ENCODE measurements at regions not wholly inside any gene's neighbourhood (a gene's known extent, or its start where the extent isn't known, plus 50 kb on each side); places are given as distances from the start of the nearest gene placed in this dataset.

GRCh38 chr4:119715490-119716445, 87.2 kb upstream of the PDE5A start:
- no peak for DNase-seq (ENCODE audit: low read depth)

DNA sequence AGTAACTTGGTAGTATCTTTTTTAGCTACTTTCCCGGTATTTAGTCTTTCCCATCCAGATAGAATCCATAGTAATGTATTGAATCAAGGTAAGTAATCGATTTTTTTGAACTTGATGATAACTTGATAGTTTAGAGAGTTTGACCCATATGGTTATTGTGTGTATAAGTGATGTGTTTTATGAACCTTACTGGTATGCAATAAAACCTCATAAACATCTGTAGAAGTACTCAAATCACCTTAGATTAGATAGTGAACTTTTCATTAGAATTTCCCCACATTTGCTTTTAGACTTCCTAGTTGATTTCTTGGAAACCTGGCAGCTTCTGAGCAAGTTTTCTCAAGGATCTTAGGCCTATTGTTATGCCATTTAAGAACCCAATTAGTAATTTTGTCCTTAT, 80.8 kb upstream of the PDE5A start:
- DNase-seq (ENCODE audit: low read depth): no peak

GRCh38 chr4:119707336-119707735, 78.7 kb upstream of the PDE5A start:
- no peak for DNase-seq (ENCODE audit: low read depth)

DNA sequence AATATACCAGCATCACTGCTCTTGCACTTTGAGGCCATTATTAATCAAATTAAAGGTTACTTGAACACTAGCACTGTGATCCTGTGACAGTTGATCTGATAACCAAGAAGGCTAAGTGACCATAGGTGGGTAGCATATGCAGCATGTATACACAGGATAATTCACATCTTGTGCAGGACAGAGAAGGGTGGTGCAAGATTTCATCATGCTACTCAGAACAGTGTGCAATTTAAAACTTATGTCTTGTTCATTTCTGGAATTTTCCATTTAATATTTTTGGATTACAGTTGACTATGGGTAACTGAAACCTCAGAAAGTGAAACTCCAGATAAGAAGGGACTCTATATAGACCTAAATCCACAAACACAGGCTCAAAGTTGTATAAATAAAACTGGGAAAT, 78.2 kb upstream of the PDE5A start:
- no peak for DNase-seq (ENCODE audit: low read depth)

- DNase-seq (ENCODE audit: low read depth): no peak
These were observed 69.3 kb upstream of the PDE5A start for GRCh38 chr4:119697887-119698393.

GRCh38 chr4:119696963-119697362, 68.4 kb upstream of the PDE5A start:
- DNase-seq (ENCODE audit: low read depth): no peak

GRCh38 chr4:119695216-119695615, 66.6 kb upstream of the PDE5A start:
- DNase-seq (ENCODE audit: low read depth): no peak

- DNase-seq (ENCODE audit: low read depth): no peak
These were observed 64.5 kb upstream of the PDE5A start for GRCh38 chr4:119693126-119693525.

- no peak for DNase-seq (ENCODE audit: low read depth)
These were observed 63.4 kb upstream of the PDE5A start for GRCh38 chr4:119692001-119692400.

DNA sequence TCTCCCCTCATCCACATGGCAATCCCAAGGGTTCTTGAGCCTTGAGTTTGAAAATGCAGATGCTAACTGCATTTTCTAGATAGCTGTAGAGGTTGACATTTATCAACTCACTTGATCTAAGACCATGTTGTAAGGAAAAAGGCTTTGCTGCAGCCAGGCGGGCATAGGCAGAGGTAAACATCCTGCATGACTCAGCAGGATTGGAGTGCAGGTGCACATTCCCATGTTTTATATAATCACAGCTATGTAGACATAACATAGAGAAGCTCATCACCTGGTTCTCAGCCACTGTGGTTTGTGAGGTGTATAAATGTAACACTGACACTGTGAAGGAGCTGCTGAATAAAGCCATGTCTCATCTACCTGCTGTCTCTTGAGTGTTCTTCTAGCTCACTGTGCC, 62.3 kb upstream of the PDE5A start:
- no peak for DNase-seq (ENCODE audit: low read depth)

DNA sequence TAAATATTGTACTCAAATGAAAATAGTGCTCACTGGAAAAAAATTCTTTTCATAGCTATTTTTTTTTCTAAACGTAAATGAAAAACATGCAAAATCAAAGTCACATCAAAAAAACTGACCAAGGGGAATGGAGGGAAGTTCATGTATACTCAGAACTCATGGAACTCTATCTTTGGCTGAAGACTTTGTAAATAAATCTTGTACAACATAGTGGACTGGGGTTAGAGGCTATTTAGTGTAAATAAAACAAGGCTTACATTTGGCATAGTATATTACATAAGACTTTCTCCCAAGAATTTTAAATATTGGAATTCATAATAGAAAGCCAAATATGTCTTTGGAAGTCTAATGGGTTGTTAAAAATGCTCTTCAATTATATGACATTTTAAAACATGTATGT, 59.8 kb upstream of the PDE5A start:
- no peak for DNase-seq (ENCODE audit: low read depth)

DNA sequence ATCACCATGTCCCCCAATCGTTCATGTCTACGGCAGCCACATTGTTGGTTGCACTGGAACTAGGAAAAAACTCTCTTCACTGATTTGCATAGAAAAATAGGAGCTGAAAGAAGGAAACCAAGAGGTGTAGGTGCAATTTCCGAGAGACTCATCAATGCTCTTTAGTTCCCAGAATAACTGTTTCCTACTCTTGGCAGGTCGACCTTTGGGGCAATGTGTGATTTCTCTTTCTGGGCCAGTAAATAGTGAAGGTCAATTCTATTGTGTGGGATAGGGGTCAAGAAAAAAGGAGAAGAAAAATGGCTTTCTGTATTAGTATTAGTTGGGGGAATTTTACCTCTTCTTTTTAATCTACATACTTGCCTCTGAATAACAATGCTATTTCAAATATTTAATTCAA, 55.9 kb upstream of the PDE5A start:
- no peak for DNase-seq (ENCODE audit: low read depth)

DNA sequence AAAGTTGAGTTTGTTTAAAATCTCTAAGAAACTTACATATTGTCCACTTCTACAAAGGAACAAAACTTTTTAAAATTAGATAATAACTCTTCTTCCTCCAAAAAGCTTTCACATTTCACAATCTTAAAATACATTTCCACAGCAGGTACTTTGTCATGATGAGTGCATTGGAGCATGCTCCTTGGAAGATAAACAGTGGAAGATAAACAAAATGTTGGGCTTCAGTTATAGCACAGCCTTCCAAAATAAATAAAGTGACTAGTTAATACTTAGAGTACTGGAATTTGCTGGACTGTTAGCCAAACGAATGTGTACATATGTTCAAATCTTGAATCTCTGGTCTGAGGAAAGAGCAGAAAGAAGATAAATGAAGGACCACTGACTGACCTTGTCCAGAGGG, 54.9 kb upstream of the PDE5A start:
- no peak for DNase-seq (ENCODE audit: low read depth)

DNA sequence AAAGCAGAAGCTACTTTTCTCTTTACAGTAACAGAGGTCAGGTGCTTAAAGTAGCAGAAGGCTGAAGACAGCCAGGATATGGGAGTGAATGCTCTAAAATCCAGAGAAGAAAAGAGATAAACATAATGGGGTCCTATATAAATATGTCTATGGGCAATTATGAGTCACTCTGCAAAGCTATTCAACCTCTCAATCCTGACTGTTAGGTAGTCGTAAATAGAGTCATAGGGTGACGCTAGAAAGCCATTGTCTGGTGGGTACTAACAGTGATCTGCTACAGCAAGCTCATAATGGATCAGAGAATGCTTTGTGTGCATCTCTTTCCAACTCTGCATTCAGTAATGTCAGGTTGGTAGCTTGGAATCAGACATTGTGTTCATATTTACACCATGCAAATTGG, 53.5 kb upstream of the PDE5A start:
- no peak for DNase-seq (ENCODE audit: low read depth)

DNA sequence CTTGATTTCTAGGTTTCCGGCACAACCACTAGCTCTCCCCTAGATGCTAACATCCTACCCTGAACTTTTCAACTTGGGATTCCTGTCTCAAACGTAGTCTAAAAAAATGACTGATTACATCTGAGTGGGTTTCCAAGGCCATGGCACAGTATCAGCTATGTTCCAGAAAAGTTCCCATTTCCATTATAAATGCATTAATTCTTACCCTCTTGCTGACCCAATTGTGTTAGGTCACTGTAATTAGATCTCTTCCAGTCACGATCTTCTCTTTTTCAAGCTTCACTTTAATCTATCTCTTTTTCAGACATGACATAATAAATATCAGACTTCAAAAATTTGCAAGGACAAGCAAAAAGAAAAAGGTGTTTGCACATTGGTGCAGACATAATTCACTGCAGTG, 50.6 kb upstream of the PDE5A start:
- no peak for DNase-seq (ENCODE audit: low read depth)

DNA sequence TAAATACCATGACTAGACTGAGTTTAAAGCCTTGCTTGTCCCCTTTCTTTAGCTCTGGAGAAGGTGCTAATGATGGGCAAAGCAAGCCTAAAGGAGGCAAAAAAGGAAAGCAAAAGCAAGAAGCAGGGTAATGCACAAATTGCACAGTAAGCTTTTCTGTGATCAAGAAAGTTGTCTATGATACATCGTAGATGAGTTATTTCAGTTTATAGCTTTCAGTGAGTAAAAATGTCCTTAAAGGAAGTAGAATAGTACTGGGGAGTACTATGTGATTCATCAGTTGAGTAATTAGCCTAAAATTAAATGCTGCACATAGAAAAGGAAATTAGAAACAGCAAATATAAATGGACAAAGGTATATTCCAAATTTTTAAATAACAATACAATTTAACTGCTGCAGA, 50.2 kb upstream of the PDE5A start:
- no peak for DNase-seq (ENCODE audit: low read depth)

All from forelimb muscle (tissue), 1 donor.